Endodermal cell (in vitro differentiated cells): ENCODE measurements at regions not wholly inside any gene's neighbourhood (a gene's known extent, or its start where the extent isn't known, plus 50 kb on each side); places are given as distances from the start of the nearest gene placed in this dataset.

Experiments
- DNase-seq: peaks from one replicate; pipeline ENCODE4 v3.0.0-alpha.2; 2017
- H3K27ac ChIP-seq: 2 replicates; pipeline ENCODE4 v1.5.1; 2013; ENCODE audit warnings: mild to moderate bottlenecking, low read depth, low read length, moderate library complexity
- H3K27me3 ChIP-seq: 2 replicates; pipeline ENCODE4 v1.6.1; 2013; ENCODE audit warnings: mild to moderate bottlenecking, low read length, moderate library complexity; ENCODE audit not compliant: insufficient read depth, control insufficient read depth, poor library complexity, severe bottlenecking
- H3K36me3 ChIP-seq: 2 replicates; pipeline ENCODE4 v1.7.0; 2013; ENCODE audit warnings: mild to moderate bottlenecking, low read length, moderate library complexity; ENCODE audit not compliant: control insufficient read depth, insufficient read depth
- H3K4me1 ChIP-seq: one replicate; pipeline ENCODE4 v1.7.0; 2013; ENCODE audit warnings: low read length; ENCODE audit not compliant: control insufficient read depth, insufficient read depth
- H3K4me3 ChIP-seq: 2 replicates; pipeline ENCODE4 v1.5.1; 2013; ENCODE audit warnings: mild to moderate bottlenecking, low read length, moderate library complexity
- H3K9ac ChIP-seq: 2 replicates; pipeline ENCODE4 v1.6.1; 2013; ENCODE audit warnings: mild to moderate bottlenecking, low read length, moderate library complexity; ENCODE audit not compliant: poor library complexity, severe bottlenecking; ENCODE audit errors: extremely low read depth
- H3K9me3 ChIP-seq: 2 replicates; pipeline ENCODE4 v1.6.1; 2013; ENCODE audit warnings: mild to moderate bottlenecking, low read length, moderate library complexity; ENCODE audit not compliant: control insufficient read depth
- H3K27ac Mint-ChIP-seq: 2 replicates; pipeline ENCODE4 v1.8.0; 2020; ENCODE audit warnings: mixed read lengths
- H3K27me3 Mint-ChIP-seq: 2 replicates; pipeline ENCODE4 v1.8.0; 2021; ENCODE audit warnings: mild to moderate bottlenecking, mixed read lengths; ENCODE audit not compliant: insufficient read depth
- H3K36me3 Mint-ChIP-seq: 2 replicates; pipeline ENCODE4 v1.8.0; 2020; ENCODE audit warnings: low read depth, mixed read lengths
- H3K4me1 Mint-ChIP-seq: 2 replicates; pipeline ENCODE4 v1.8.0; 2020; ENCODE audit warnings: mixed read lengths
- H3K4me3 Mint-ChIP-seq: 2 replicates; pipeline ENCODE4 v1.8.0; 2020; ENCODE audit warnings: mild to moderate bottlenecking, moderate library complexity, mixed read lengths
- H3K9me3 Mint-ChIP-seq: 2 replicates; pipeline ENCODE4 v1.8.0; 2020; ENCODE audit warnings: mild to moderate bottlenecking, mixed read lengths
- WGBS, 2 experiments: methylation state at CpG; one replicate each; pipeline versions ENCODE4 v1.1.5 to v1.1.7; 2013; ENCODE audit warnings: missing lambda C conversion rate in 2 of 2, mixed read lengths in 1 of 2; ENCODE audit not compliant: insufficient coverage in 1 of 2, insufficient read length in 1 of 2; 5-methylcytosine and 5-hydroxymethylcytosine counted together
- TF ChIP-seq, protein P1 (sequence below): fragments of 200-600 bp; sonication (generic); conservative IDR thresholded peaks from 2 replicates; pipeline ENCODE4 v1.5.0; 2021; ENCODE audit warnings: antibody characterized with exemption, mild to moderate bottlenecking

DNA sequence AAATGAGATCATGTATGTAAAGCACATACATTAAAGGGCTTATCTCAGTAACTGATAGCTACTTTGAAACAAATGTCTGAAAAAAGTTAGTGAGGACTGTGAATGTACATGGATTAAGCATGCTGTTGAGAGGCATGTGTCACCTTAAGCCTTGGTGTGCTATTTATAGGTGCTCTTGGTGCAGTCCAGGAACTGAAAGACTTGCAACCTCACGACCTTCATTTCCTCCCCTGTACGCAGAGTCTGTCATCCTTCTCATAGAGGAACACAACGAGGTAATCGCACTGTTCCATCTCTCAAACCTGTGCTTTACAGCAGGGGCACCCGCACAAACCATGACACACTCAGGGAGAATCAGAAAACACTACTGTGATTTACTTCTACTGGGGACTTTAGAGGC lies 65.6 kb downstream of the UFM1 start:
- WGBS, 2 experiments = 89 to 95% methylated on average over 5 of the region's 5 CpGs
- no peaks in the 10 kb centered on the region for H3K36me3 Mint-ChIP-seq
- Histone ChIP-seq H3K4me3 (no peak overlapping the region), H3K27ac (no peak overlapping the region), H3K4me1 (no peaks in the 10 kb centered on the region), H3K36me3 (no peaks in the 10 kb centered on the region), H3K27me3 (no peaks in the 10 kb centered on the region), H3K9ac (no peak overlapping the region), H3K9me3 (no peaks in the 10 kb centered on the region)
- peaks cover 16% of the 10 kb centered on the region for H3K4me1 Mint-ChIP-seq
- H3K4me3 Mint-ChIP-seq = no peak overlapping the region
- H3K9me3 Mint-ChIP-seq = peaks cover 5% of the 10 kb centered on the region
- no peaks in the 10 kb centered on the region for H3K27me3 Mint-ChIP-seq
- TF ChIP-seq, protein P1, sequence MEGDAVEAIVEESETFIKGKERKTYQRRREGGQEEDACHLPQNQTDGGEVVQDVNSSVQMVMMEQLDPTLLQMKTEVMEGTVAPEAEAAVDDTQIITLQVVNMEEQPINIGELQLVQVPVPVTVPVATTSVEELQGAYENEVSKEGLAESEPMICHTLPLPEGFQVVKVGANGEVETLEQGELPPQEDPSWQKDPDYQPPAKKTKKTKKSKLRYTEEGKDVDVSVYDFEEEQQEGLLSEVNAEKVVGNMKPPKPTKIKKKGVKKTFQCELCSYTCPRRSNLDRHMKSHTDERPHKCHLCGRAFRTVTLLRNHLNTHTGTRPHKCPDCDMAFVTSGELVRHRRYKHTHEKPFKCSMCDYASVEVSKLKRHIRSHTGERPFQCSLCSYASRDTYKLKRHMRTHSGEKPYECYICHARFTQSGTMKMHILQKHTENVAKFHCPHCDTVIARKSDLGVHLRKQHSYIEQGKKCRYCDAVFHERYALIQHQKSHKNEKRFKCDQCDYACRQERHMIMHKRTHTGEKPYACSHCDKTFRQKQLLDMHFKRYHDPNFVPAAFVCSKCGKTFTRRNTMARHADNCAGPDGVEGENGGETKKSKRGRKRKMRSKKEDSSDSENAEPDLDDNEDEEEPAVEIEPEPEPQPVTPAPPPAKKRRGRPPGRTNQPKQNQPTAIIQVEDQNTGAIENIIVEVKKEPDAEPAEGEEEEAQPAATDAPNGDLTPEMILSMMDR = no peak
- no peak for DNase-seq
- H3K27ac Mint-ChIP-seq = no peak overlapping the region

DNA sequence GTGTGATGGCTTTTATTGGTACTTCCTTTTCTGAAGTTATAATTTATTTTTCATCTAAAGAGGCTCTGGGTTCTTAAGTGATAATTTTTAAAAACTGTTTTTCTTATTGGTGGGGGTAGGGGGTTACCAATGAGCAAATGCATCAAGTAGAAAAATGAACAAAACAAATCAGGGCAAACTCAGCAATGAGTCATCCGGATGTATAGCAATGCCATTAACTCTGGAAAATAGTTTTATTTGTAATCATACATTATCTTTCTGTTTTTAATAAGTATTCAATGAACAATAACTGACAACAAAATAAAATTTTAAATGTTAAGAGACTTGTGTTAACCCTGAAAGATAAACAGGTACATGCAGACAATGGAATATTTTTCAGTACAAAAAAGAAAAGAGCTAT lies 67.6 kb downstream of the UFM1 start:
- TF ChIP-seq, protein P1 = no peak
- no CpG with 5 or more reads among the region's 1 CpG for WGBS, 2 experiments
- Histone ChIP-seq H3K27me3 (no peaks in the 10 kb centered on the region), H3K9me3 (no peaks in the 10 kb centered on the region), H3K4me3 (no peak overlapping the region), H3K4me1 (no peaks in the 10 kb centered on the region), H3K27ac (no peak overlapping the region), H3K36me3 (no peaks in the 10 kb centered on the region), H3K9ac (no peak overlapping the region)
- Mint-ChIP-seq H3K4me1 (peaks cover 10% of the 10 kb centered on the region), H3K4me3 (no peak overlapping the region), H3K27ac (no peak overlapping the region), H3K27me3 (no peaks in the 10 kb centered on the region), H3K36me3 (no peaks in the 10 kb centered on the region), H3K9me3 (peaks cover 5% of the 10 kb centered on the region)
- no peak for DNase-seq

GRCh38 chr13:38417727-38418126 lies 68.1 kb downstream of the UFM1 start:
- Mint-ChIP-seq H3K4me1 (peaks cover 6% of the 10 kb centered on the region), H3K27me3 (no peaks in the 10 kb centered on the region), H3K36me3 (no peaks in the 10 kb centered on the region), H3K9me3 (peaks cover 5% of the 10 kb centered on the region), H3K27ac (no peak overlapping the region), H3K4me3 (no peak overlapping the region)
- peak; percentile 61 for DNase-seq
- Histone ChIP-seq H3K27me3 (no peaks in the 10 kb centered on the region), H3K27ac (no peak overlapping the region), H3K9me3 (no peaks in the 10 kb centered on the region), H3K4me3 (no peak overlapping the region), H3K4me1 (no peaks in the 10 kb centered on the region), H3K36me3 (no peaks in the 10 kb centered on the region), H3K9ac (no peak overlapping the region)
- 89 to 100% methylated on average over 1 to 2 of the region's 2 CpGs for WGBS, 2 experiments
- TF ChIP-seq, protein P1 = peak; percentile 75
